Epithelial cell of prostate (primary cell): ENCODE measurements at regions not wholly inside any gene's neighbourhood (a gene's known extent, or its start where the extent isn't known, plus 50 kb on each side); places are given as distances from the start of the nearest gene placed in this dataset.

Experiments used
- DNase-seq: peaks from one replicate; pipeline ENCODE4 v3.0.0-alpha.2; 2011; ENCODE audit warnings: low read depth, low spot score
- H3K27ac ChIP-seq: fragments of 450-650 bp; 2 replicates; pipeline ENCODE4 v1.5.1; 2017; ENCODE audit warnings: mild to moderate bottlenecking

GRCh38 chr15:93700051-93700450 is 531.3 kb upstream of the MCTP2 start:
- DNase-seq = no peak
- no peak overlapping the region for H3K27ac ChIP-seq

GRCh38 chr15:93694033-93694432 is 537.3 kb upstream of the MCTP2 start:
- peak; percentile 6 for DNase-seq
- H3K27ac ChIP-seq = peak overlapping the region; percentile 1

DNA sequence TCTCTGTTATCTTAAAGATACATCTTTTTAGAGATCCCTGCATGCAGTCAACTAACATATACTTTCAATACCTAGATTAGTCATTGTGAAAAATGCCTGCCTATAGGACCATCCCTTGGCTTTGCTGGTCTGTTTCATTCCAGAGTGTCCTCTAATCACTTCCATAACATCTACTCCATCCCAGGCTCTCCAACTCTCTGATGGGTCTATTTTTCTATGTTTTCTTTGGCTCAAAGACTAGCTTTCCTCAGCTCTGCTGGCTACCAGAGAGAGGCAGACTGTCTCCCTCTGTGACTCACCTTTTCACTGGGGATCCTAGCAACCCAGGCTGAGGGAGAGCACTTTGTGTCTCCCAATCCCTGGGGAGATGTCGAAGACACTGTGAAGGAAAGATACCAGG is 547.7 kb upstream of the MCTP2 start:
- H3K27ac ChIP-seq = no peak overlapping the region
- DNase-seq = no peak

DNA sequence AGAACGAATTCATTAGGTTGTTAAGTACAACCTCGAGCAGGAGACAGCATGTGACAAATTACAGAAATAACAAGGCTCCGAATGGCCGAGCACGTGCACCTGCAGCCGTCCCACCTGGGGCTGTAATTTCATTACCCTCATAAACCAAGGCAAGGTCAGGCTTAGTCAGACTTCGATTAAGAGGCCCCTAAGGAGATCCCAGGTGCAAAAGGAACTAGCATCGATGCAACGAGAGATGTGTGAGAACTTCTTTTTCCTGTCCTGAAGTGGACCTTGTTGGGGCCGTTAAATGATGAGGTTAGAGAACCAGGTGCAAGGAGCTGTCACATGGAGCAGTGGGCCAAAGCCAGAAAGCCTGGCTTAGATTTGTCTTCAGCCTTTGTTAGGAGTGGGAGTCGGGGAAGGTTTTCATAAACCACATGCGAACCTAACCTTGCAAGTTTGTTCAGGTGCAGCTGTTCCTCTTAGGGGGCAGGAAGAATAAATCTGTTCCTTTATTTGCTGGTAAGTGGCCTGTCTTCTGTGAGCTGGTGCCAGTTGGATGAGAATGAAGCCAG is 559.9 kb upstream of the MCTP2 start:
- H3K27ac ChIP-seq = no peak overlapping the region
- DNase-seq = no peak

DNA sequence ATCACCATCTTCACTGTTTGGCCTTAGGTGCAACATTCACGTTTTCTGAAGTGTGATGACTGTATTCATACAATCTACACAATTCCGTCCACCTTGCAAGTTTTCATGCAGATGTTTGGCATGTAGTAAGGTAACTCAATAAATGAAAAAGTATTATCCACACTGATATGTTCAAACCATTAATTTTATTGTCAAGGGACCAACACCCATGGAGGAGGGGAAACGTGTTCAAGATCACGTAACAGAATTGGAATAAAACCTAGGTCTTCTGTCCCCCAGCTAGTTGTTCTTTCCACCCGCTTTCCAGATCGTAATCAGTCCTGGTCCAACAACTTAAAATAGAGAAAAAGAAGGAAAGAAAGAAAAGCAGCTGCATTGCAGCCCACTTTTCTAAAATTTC is 560.4 kb upstream of the MCTP2 start:
- DNase-seq = no peak

GRCh38 chr15:93664213-93664956 is 567.0 kb upstream of the MCTP2 start:
- H3K27ac ChIP-seq = no peak overlapping the region
- no peak for DNase-seq

More for the DNA sequence above, 560.4 kb upstream of the MCTP2 start:
- H3K27ac ChIP-seq = no peak overlapping the region

DNA sequence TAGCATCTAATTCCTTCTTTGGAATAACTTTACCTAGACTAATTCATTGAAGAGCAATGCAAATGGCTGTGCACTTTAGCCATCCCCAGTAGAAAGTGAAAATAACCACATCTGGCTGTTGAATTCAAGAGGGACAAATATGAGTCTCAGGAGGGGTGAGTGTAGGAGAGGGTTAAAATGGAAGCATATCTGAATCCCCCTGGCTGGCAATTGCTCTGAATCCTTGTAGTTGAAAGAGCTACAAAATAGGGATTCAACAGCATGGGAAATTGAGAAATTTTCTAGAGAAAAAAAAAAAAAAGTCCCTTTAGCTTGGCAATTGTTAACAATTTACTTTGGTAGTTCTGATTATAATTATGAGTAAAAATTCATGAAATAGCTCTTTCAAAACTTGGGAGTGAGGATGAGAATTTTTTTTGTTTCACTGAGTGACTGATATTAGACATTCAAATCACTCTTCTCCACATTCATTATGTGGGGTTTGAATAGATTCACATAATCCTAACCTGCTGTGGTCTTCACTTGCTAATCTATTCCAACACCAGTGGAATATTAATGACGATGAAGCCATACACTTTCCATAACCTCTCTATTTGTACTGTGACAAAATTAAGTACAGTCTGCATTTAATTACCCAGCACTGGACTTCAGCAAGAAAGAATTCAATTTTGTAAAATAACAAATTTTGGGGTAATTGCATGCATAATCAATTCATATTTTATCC is 569.0 kb upstream of the MCTP2 start:
- DNase-seq = no peak
- H3K27ac ChIP-seq = no peak overlapping the region

GRCh38 chr15:93658026-93658816 is 569.2 kb upstream of the RGMA start:
- H3K27ac ChIP-seq = no peak overlapping the region
- DNase-seq = no peak

- H3K27ac ChIP-seq = no peak overlapping the region
- DNase-seq = peak; percentile 40
Measured at GRCh38 chr15:93656041-93656440, 567.0 kb upstream of the RGMA start.

DNA sequence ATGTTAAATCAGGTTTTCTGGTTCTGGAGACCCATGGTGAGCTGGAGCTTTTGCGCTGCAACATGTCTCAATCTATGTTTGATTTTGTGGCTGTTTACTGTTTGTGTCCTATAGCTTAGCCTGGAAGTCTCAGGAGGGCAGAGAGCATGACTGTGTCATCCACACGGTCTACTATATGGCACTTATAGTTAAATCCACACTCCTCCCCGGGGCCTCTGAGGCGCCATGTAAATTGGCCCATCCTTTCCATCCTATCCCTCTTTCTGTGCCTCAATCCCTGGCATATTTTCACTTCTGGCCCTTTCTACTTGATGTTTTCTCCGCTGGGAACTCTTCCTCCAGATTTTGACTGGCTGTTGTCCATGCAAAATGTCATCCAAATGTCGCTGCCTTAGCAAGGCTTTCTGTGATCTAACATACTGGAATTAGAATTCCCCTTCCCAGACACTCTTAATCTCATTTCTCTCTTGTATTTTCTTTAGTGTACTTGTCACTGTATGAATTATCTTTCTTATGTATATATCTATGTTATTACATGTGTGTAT is 560.8 kb upstream of the RGMA start:
- DNase-seq = no peak
- no peak overlapping the region for H3K27ac ChIP-seq

DNA sequence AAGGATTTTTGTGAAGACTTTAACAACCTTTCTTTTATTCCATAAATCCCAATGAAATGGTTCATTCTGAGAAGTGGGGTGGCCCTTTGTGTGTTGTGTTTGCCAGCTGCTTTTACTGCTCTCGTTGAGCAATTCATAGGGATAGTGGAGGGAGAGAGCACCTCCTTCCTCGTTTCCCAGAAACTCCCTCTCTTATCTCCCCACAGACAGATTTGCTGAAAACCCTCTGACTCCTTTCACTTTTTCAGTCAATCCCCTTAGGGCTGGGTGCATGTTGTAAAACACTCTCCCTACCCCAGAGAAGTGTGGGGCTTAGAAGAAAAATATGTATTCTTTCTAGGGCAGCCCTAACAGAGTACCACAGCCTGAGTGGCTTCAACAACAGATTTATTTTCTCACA is 557.2 kb upstream of the RGMA start:
- no peak for DNase-seq
- H3K27ac ChIP-seq = no peak overlapping the region

- no peak for DNase-seq
- H3K27ac ChIP-seq = no peak overlapping the region
Measured at GRCh38 chr15:93645594-93645993, 556.6 kb upstream of the RGMA start.

DNA sequence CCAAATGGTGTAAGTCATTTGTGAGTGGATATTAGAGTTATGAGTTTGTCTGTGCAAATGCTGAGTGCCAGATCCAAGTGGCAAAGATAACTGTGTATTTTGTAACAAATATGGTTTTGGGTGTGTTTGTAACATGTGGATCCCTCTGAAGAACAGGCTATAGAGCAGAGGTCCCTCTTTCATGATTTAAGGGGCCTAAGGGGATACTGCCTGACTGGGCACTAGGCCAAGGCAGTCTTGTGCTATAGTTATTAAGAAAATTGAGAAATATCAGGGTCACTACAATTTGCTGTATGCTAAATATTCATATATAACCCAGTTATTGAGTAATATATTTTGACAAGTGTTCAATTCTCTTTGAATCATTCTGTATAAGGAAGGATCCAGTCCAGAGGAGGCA is 555.6 kb upstream of the RGMA start:
- DNase-seq = no peak
- H3K27ac ChIP-seq = no peak overlapping the region

GRCh38 chr15:93640411-93640962 is 551.5 kb upstream of the RGMA start:
- DNase-seq = no peak
- H3K27ac ChIP-seq = no peak overlapping the region

- no peak overlapping the region for H3K27ac ChIP-seq
- DNase-seq = no peak
Measured at GRCh38 chr15:93631958-93632618, 543.1 kb upstream of the RGMA start.

- no peak overlapping the region for H3K27ac ChIP-seq
- no peak for DNase-seq
Measured at GRCh38 chr15:93619597-93619996, 530.6 kb upstream of the RGMA start.

DNA sequence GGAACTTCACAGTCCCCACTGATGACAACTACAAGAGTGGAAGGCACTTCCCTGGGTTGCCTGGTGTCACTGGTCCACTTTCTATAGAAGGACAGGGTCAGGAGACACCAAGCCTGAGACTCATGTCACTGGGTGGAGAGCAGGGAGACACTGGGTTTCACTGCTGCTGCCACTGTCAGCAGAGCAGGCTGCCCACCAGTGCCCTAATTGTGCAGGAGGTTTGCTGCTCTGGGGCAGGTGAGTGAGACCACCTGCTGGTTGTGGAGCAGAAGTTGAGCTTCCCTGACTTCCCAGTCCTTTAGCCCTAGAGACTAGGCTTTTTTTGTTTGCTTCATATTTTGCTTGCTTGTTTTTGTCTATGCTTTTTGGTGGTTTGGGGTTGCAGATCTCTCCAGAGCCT is 528.4 kb upstream of the RGMA start:
- no peak overlapping the region for H3K27ac ChIP-seq
- DNase-seq = no peak

DNA sequence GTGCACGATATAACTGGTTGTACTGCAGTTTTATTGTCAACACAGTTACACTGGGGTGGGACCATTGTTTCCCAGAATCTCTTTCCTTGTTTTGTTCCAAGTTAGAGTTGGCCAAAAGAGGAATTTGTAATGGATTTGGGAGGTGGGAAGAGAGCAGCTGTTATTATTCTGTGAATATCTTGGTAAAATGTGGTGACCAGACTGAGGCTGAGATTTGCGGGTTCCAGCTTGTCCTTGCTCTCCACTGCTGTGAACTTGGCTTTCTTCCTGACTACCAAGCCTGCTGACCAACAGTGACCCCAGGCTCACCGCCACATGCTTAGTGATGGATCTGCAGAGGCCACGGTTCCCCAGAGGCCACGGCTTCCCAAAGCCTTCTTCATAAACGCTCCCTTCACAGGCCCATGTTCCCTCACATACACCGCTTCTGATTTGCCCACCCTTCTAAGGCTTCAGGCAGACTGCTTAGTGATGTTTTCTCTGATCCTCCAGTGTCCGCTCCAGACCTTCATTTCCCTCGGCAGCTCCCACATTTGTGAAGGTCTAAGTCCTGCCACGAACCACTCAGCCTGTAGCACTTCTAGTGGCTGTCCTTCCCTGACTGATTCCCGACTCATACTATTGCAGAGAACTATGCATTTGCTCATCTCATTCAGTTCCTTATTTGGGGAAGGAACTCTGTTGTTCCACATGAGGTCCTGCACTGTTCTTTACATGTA is 525.5 kb upstream of the RGMA start:
- no peak for DNase-seq
- no peak overlapping the region for H3K27ac ChIP-seq

GRCh38 chr15:93613386-93613785 is 524.4 kb upstream of the RGMA start:
- DNase-seq = no peak

More at GRCh38 chr15:93613386-93613785, 524.4 kb upstream of the RGMA start:
- no peak overlapping the region for H3K27ac ChIP-seq
